Astrocyte of the hippocampus (primary cell): ENCODE measurements at regions not wholly inside any gene's neighbourhood (a gene's known extent, or its start where the extent isn't known, plus 50 kb on each side); places are given as distances from the start of the nearest gene placed in this dataset.

Experiments
- DNase-seq: peaks from one replicate; pipeline ENCODE4 v3.0.0; 2011; ENCODE audit warnings: low read depth, low spot score

DNA sequence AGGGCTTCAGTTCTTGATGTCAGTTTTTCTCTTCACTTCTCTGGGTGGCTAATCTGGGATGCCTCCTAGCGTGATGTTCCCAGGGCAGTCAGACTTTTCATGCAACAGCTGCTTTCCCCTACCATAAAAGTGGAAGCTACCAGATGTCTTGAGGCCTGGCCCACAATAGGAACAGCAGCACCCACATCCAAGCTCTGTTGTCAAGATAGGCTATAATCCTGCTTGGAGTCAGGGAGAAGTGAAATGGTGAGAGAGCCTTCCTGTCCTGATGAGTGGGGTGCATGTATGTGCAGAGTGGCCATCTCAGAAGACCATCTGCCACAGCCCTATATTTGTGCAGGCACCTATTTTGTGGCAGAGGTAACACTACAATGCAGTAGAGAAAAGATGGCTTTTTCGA is 108.0 kb downstream of the HTR5A start:
- no peak for DNase-seq

- DNase-seq: no peak
These were observed 111.6 kb downstream of the HTR5A start for GRCh38 chr7:155181768-155182167.

DNA sequence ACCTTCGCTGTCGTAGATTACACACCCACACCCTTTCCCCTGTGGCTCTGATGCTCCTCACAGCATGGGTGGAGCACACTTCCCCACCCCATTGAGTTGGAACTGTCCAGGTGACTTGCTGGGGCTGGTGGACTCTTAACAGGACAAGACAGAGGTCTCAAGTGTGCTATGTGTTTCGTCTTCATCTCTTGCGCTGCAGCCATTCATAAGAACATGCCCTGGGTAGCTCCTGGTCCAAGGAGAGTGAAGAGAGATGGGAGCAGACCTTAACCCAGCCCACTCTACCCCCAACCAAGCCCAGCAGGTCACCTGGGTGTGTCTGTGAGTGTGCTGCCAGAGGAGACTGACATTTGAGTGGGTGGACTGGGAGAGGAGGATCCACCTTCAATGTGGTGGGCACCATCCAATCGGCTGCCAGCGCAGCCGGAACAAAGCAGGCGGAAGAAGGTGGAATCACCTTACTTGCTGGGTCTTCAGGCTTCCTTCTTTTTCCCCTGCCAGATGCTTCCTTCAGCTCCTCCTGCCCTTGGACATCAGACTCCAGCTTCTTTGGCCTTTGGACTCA is 112.4 kb downstream of the HTR5A start:
- DNase-seq: no peak

DNA sequence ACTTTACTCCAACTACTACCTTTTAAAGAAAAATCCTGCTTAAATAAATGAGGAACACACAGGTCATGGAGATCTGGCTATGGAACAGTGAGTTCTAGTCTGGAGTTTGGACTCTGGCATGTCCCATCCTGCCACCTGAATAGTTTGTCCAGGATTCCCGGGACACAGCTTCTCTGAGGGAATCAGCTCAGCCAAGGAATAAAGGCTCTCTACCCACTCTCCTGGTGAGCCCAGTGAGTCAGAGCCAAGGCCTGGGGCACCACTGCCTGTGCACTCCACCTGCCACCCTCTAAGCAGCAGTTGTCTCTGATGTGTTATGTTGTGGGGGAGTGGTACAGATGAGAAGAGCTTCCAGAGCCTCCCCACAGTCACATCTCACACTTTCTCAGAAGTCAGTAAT is 113.5 kb downstream of the HTR5A start:
- no peak for DNase-seq

DNA sequence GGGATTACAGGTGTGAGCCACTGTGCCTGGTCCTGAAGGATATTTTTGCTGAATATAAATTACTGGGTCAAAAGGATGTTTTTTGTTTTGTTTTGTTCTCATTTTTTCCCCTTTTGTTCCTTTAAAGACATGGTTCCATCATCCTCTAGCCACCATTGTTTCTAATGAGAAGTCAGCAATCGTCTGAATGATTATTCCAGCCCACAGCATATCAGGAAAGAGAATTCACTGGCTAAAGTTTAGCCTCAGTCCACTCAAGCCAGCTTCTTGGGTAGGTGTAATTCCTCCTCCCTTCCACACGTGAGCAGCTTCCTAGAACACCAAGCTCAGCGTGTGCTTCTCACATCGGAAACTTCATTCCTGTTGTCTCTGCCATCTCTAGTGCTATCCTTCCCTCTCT is 112.8 kb upstream of the INSIG1 start:
- no peak for DNase-seq

DNA sequence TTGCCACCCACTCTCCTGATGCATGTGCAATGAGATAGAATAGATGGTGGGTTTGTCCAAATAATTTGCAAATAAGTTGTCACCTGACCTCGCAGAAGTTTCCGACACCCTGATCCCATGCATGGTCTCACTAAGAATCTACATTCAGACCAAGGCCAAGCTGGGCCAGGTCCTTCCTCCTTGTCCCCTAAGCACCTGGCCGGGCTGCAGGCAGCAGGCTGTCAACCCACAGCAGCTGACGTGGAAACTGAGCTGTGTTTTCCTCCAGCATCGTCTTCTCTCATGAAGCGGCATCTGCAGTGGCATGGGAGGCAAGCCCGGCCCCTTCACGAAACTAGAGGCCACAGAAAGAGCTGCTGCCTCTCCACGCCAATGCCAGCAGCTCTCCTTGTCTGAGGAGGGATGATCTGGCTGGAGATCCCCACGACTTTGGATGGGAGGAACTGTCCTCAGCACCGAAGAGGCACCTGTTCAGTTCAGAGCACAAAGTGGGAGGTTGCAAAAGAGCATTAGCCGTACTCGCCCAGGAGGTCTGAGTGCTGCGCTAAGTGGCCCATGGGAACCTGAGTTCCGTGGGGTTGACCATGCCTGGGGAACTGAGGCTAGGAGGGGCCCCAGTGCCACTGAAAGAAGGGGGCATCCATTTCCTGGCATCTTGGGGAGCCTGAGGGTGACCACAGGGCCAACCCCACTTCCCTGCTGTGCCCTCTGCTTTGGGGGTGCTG is 110.5 kb upstream of the INSIG1 start:
- no peak for DNase-seq

DNA sequence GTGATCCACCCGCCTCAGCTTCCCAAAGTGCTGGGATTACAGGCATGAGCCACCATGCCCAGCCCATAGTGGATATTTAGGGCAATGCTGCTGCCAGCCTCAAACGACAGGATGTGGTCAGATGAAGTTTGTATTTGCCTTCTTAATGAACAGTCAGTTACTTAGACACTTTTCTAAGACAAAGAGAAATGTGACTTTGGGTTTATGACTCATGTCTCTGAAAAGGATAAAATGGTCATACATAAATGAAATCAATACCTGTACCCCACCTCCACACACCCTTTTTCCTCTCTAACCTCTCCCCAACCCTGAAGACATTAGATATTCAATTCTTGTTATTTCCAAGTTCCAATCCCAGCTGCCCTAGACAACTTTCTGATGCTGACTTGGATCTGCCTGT is 109.3 kb upstream of the INSIG1 start:
- no peak for DNase-seq

GRCh38 chr7:155188821-155189581 is 108.7 kb upstream of the INSIG1 start:
- no peak for DNase-seq

DNA sequence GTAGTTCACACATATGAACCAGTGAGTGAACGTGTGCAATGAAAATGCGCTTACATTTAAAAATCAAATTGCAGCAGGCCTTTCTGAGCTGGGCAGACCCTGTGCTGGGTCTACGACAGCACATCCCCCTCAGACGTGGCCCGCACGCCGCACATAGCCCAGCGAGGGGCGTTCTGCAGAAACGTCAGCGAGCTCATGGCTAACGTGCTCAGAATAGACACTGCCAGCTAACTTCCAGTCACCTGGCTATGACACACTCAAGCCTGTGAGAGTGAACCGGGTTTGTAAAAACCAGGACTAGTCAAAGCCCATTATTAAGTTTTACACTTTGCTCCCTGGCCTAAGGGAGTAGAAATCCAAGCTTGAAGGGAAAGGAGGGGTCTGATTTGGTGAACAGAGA is 108.1 kb upstream of the INSIG1 start:
- DNase-seq: no peak

DNA sequence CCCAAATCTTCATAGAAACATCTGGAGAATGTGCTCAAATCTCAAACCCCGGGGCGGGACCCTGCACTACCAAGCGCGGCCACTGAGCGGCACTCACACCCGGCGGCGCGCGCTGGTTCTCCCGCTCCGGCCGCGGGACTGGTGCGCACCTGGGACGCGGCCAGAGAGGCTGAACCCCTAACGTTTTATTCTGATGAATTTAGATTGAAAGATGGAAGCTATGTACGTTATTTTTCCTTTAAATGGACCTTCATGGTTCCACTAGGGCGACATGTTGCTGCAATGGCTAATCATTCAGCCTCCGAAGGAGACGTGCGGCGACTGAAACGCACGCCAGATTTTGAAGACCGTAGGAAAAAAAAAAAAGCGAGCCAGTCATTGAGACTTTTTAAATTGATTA is 107.0 kb upstream of the INSIG1 start:
- peak; percentile 61 for DNase-seq

DNA sequence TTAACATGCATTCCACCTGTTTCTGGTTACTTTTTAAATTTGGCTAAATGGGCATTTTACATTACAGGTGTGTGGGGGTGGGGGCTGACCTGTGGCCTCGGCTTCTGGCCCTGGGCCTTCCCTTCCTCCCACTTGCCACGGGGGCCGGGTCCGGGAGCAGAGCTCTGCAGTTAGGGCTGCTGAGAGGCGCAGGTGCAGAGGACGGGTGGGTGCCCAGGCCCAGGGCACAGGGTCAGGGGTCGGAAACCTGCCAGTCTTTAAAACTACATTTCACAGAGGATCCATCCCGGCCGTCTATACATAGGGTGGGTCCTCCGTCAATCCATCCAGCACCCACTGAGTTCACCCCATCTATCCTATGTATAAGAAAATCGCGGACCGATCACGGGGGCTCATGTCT is 106.5 kb upstream of the INSIG1 start:
- DNase-seq: no peak

GRCh38 chr7:155191901-155192478 is 105.7 kb upstream of the INSIG1 start:
- no peak for DNase-seq

DNA sequence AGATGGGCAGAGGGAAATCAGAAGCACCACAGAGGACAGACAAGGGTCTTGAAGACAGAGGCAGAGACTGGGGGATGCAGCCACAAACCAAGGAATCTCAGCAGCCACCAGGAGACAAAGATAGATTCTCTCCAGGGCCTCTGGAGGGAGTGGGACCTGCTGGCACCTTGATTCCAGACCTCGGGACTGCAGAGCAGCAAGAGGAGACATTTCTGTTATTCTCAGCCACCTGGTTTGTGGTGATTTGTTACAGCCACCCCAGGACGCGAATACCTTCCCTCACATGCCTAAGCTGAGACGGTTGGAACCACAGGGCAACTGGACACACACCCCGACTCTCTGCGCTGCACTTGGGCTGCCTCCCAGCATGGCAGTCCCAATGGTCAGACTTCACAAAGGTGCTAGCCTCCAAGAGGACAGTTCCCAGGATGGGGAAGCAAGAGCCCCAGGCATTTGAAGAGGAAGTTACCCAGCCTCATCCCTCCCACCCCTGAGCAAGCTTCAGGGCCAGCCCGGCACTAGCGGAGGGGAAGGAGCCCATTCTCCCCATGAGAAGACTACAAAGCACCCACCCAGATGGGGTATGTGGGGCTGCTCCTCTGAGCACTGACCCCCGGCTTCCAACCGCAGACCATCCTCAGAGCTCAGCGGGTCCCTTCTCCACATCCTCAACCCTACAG is 104.6 kb upstream of the INSIG1 start:
- DNase-seq: no peak

DNA sequence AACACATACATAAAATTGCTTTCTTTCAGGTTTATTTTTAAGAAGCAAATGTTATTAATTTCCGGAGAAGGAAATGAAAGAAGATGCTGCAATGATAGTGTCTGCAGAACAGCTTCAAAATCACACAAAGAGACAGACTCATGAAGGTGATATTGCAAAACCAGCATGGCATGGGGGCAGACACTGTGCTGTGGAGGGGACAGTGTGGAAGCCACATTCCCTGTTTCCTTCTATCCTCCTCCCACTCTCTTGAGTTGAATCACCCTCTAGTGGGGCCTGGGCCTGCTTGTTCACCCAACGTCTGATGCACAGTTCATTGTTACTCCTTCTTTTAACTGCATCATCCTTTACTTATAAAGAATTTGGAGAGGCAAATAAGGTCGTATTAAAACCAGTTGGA is 104.0 kb upstream of the INSIG1 start:
- no peak for DNase-seq

DNA sequence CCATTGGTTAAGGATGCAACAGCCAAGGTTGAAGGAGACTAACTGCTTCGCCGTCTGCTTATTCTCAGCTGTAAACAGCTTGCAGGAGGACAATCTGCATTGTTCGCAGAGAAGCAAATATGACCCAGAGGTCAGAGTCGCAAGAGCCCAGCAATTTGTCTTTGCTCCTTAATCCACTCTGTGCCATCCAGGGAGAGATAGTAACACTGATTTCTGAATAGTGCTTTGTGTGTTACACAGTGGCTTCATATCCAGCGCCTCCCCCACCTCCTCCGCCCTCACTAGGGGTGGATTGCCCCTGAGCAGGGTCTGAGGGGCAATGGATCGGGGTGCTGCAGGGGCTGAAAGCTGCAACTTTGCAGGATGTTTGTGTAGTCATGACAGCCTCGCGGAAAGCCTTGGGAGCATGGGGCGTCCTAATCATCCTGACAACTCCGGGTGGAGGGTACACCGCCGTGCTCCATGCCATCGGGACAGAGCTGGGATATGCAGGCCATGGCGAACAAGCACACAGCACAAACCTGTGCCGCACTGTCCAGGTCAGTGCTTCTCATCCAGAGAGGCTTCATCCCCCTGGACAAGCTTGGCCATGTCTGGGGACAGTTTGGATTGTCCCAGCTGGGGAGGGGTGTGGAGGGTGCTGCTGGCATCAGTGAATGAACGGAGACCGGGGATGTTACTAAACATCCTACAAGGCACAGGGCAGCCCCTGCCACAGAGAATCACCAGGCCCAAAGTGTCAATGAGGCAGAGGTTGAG is 103.1 kb upstream of the INSIG1 start:
- DNase-seq: no peak

DNA sequence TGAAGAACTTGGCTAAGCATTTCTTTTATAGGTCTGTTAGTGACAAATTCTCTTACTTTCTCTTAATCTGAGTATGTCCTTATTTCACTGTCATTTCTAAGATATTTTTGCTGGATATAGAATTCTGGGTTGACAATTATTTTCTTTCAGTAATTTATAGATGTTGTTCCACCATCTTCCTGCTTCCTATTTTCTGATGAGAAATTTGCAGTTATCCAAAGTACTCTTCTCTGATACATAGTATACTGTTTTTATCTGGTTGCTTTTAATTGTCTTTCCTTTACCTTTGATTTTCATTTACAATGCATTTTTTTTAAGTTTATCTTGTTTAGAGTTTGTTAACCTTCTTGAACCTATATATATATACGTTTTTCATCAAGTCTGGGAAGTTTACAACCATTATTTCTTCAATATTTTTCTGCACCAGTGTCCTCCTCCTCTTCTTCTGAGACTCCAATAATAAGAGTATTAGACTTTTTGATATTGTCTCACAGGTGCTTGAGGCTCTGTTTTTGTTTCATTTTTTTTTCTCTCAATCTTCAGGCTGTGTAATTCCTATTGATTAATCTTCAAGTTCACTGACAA is 101.6 kb upstream of the INSIG1 start:
- DNase-seq: no peak

- no peak for DNase-seq
These were observed 99.3 kb upstream of the INSIG1 start for GRCh38 chr7:155198196-155198892.

- DNase-seq: peak; percentile 73
These were observed 98.5 kb upstream of the INSIG1 start for GRCh38 chr7:155198901-155199845.
